ENCODE measurements at regions not wholly inside any gene's neighbourhood (a gene's known extent, or its start where the extent isn't known, plus 50 kb on each side); places are given as distances from the start of the nearest gene placed in this dataset.

DNA sequence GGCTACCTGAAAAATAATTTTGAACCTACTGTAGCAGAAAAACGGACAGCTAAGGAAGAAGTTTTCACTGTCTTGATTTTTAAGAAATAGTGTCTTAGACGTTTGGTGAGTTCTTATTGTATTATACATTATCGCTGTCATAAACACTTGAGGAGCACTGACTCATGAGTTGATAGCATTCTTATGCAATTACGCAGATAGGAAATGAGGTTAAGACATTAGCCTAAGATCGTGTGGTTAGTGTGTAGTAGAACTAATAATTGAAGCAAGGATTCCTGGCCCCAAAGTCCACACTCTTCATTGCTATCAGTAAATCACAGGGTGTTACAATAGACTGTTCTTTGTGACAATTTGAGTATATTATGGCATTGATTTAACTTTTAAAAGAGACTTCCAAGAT is 238.1 kb downstream of the ARAP2 start:
- no peak for DNase-seq (ENCODE audit: low read depth in 3 of 3)

GRCh38 chr4:36010397-36010929 is 233.9 kb downstream of the ARAP2 start:
- no peak for DNase-seq (ENCODE audit: low read depth in 3 of 3)

DNA sequence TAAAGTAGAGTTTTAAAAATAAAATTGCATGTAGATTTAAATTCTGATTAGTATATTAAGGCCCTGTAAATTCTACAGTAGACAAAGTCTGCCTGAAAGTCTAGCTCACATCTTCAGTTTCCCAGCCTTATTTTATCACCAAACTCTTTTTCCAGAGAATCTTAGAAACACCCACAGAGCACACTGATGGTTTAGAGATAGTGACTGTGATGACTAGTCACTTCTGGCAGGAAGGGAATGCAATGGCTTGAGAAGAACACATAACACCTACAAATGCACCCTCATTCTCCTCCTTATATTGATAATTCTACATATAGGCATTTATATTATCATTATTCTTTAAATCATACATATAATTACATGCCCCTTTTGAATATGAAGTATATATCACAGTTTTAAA is 232.9 kb downstream of the ARAP2 start:
- DNase-seq (ENCODE audit: low read depth in 3 of 3): no peak

GRCh38 chr4:36012503-36012902 is 231.8 kb downstream of the ARAP2 start:
- DNase-seq (ENCODE audit: low read depth in 3 of 3): no peak

GRCh38 chr4:36013206-36013605 is 231.1 kb downstream of the ARAP2 start:
- DNase-seq (ENCODE audit: low read depth in 3 of 3): no peak

Measured in stimulated activated CD4-positive, alpha-beta T cell treated with anti-CD3 and anti-CD28 coated beads, TNF-alpha, amount 100 ng/mL, for 24 hours (primary cell).